Right lobe of liver (tissue), 6 donors: ENCODE measurements at regions not wholly inside any gene's neighbourhood (a gene's known extent, or its start where the extent isn't known, plus 50 kb on each side); places are given as distances from the start of the nearest gene placed in this dataset.

Source experiments
- ATAC-seq, 4 donors: fragments of 200-7000 bp; cut with Tn5 transposase; one replicate each; pipeline ENCODE4 v1.9.1; 2020; ENCODE audit warnings: mild to moderate bottlenecking in 4 of 4, moderate library complexity in 4 of 4
- DNase-seq, 3 donors: peaks; one replicate each; pipeline ENCODE4 v3.0.0-alpha.2; 2020
- H3K27ac ChIP-seq, 3 donors: fragments of 200-600 bp; one replicate each; pipeline ENCODE4 v1.8.0; 2022
- H3K27me3 ChIP-seq, 2 donors: fragments of 200-600 bp; one replicate each; pipeline ENCODE4 v1.8.0; 2022
- H3K36me3 ChIP-seq, 4 donors: fragments of 200-600 bp; sonication (generic) in 1 of 4; one replicate each; pipeline versions ENCODE4 v1.5.1 to v1.8.0; 2017 to 2022; ENCODE audit warnings: control low read depth in 1 of 4
- H3K4me1 ChIP-seq, 4 donors: fragments of 200-600 bp; sonication (generic) in 1 of 4; one replicate each; pipeline versions ENCODE4 v1.5.1 to v1.8.0; 2017 to 2022; ENCODE audit warnings: control low read depth in 1 of 4
- H3K4me3 ChIP-seq, 3 donors: fragments of 200-600 bp; one replicate each; pipeline ENCODE4 v1.8.0; 2022
- H3K9me3 ChIP-seq, 4 donors: fragments of 200-600 bp; sonication (generic) in 1 of 4; one replicate each; pipeline versions ENCODE4 v1.5.1 to v1.8.0; 2017 to 2022; ENCODE audit warnings: control low read depth in 1 of 4
- CTCF ChIP-seq, 4 donors: fragments of 200-600 bp in 3 of 4; fragments of 450-650 bp in 1 of 4; IDR thresholded peaks; one replicate each; pipeline versions ENCODE4 v1.5.1 to v1.8.0; 2016 to 2022; ENCODE audit warnings: antibody characterized with exemption in 4 of 4, mild to moderate bottlenecking in 2 of 4
- POLR2A ChIP-seq: fragments of 450-650 bp; IDR thresholded peaks from one replicate; pipeline ENCODE4 v1.6.1; 2017; ENCODE audit warnings: antibody characterized with exemption, mild to moderate bottlenecking
- WGBS: methylation state at CpG from one replicate; pipeline ENCODE4 v1.1.6; 2018; ENCODE audit warnings: low coverage, low lambda C conversion rate; ENCODE audit not compliant: insufficient coverage; ENCODE audit errors: missing lambda C conversion rate; 5-methylcytosine and 5-hydroxymethylcytosine counted together
- intact Hi-C, 2 donors: fragments of 100-400 bp; cut with DNase I; formaldehyde crosslinking; loops; one replicate each; pipeline versions ENCODE4 v1.11.2 to v1.14.1; 2022
- donor health status: DM: no; HTN: yes; CAD: no.
- donor health status: DM: no; HTN: no; CAD: no.
- donor health status: DM: no; HTN: no; CAD: no.
- donor health status: DM: no; HTN: yes; CAD: no.
- donor health status: DM: no; HTN: yes; CAD: no.

- Histone ChIP-seq H3K27me3 (no peaks in the 10 kb centered on the region), H3K27ac (no peak overlapping the region), H3K4me3 (no peak overlapping the region), H3K36me3 (no peaks in the 10 kb centered on the region), H3K9me3 (no peaks in the 10 kb centered on the region), H3K4me1 (no peaks in the 10 kb centered on the region)
- TF ChIP-seq CTCF (IDR thresholded peaks at IDR 0.05) (no peak), POLR2A (no peak)
- DNase-seq (no peak), ATAC-seq (no peak)
- WGBS = 93% methylated on average over 2 of the region's 3 CpGs
- intact Hi-C loops = loop anchor here in 1 of 2 donors (5.0 kb wide), 1 partner anchor 381 kb away; the partner anchor contains the start of gene LOXHD1
Observed at GRCh38 chr18:46276748-46277147, 172.6 kb downstream of the HAUS1 start.

GRCh38 chr18:46278481-46279465 lies 174.6 kb downstream of the HAUS1 start:
- Histone ChIP-seq H3K27me3 (no peaks in the 10 kb centered on the region), H3K27ac (no peak overlapping the region), H3K4me1 (no peaks in the 10 kb centered on the region), H3K4me3 (no peak overlapping the region), H3K9me3 (no peaks in the 10 kb centered on the region), H3K36me3 (no peaks in the 10 kb centered on the region)
- TF ChIP-seq POLR2A (no peak), CTCF (IDR thresholded peaks at IDR 0.05) (no peak)
- no peak for DNase-seq
- intact Hi-C loops = loop anchor here in 1 of 2 donors (5.0 kb wide), 1 partner anchor 379 kb away; the partner anchor contains the start of gene LOXHD1
- no peak for ATAC-seq
- WGBS = 29% methylated on average over 9 of the region's 10 CpGs

- ATAC-seq (no peak), DNase-seq (no peak)
- TF ChIP-seq CTCF (IDR thresholded peaks at IDR 0.05) = no peak
- no peak for TF ChIP-seq POLR2A
- Histone ChIP-seq H3K4me3 (no peak overlapping the region), H3K27ac (no peak overlapping the region), H3K27me3 (no peaks in the 10 kb centered on the region), H3K36me3 (no peaks in the 10 kb centered on the region), H3K9me3 (no peaks in the 10 kb centered on the region), H3K4me1 (no peaks in the 10 kb centered on the region)
- intact Hi-C loops = loop anchor here (5.0 to 10.0 kb wide), 3 partner anchors 203 to 378 kb away; partner anchors contain the start of gene LOXHD1 (in 2 of the 2)
- WGBS = 74% methylated on average over 6 of the region's 6 CpGs
Observed at GRCh38 chr18:46279673-46280072, 175.5 kb downstream of the HAUS1 start.

- intact Hi-C loops = loop anchor here (5.0 to 10.0 kb wide), 2 partner anchors 201 to 373 kb away; partner anchors contain the start of gene LOXHD1 (in 1 of the 2)
- ATAC-seq (peak; percentile 92 to 97 (median 94)), DNase-seq (peak; percentile 55 to 69 (median 65))
- no peaks in the 10 kb centered on the region for H3K27me3 ChIP-seq
- H3K27ac ChIP-seq = no peak overlapping the region
- no peaks in the 10 kb centered on the region for H3K4me1 ChIP-seq
- WGBS = 25% methylated on average over 10 of the region's 15 CpGs
- H3K9me3 ChIP-seq = no peaks in the 10 kb centered on the region
- TF ChIP-seq CTCF (IDR thresholded peaks at IDR 0.05) (peak; percentile 85 to 93 (median 88)), POLR2A (no peak)
- no peak overlapping the region for H3K4me3 ChIP-seq
- no peaks in the 10 kb centered on the region for H3K36me3 ChIP-seq
Observed at GRCh38 chr18:46281185-46282176, 177.3 kb downstream of the HAUS1 start.
